Endothelial cell of umbilical vein (primary cell): ENCODE measurements at regions not wholly inside any gene's neighbourhood (a gene's known extent, or its start where the extent isn't known, plus 50 kb on each side); places are given as distances from the start of the nearest gene placed in this dataset.

ENCODE experiments used
- GATA2 ChIP-seq: IDR thresholded peaks from 2 replicates; pipeline ENCODE4 v1.7.0; 2011; ENCODE audit warnings: low read depth, mild to moderate bottlenecking, moderate library complexity, mixed read lengths, low read length; ENCODE audit not compliant: insufficient read length, insufficient read depth
- JUN ChIP-seq: IDR thresholded peaks from 2 replicates; pipeline ENCODE4 v1.6.1; 2011; ENCODE audit warnings: borderline replicate concordance, low read depth; ENCODE audit not compliant: insufficient read length, insufficient read depth
- POLR2A ChIP-seq: IDR thresholded peaks from 2 replicates; pipeline ENCODE4 v1.6.1; 2012; ENCODE audit warnings: low read depth, mild to moderate bottlenecking, control low read depth, low read length

- no peak for TF ChIP-seq JUN
- no peak for TF ChIP-seq POLR2A
- no peak for TF ChIP-seq GATA2
Measured at GRCh38 chr17:5672815-5673430, 88.6 kb upstream of the NLRP1 start.
